ENCODE measurements at regions not wholly inside any gene's neighbourhood (a gene's known extent, or its start where the extent isn't known, plus 50 kb on each side); places are given as distances from the start of the nearest gene placed in this dataset.

DNA sequence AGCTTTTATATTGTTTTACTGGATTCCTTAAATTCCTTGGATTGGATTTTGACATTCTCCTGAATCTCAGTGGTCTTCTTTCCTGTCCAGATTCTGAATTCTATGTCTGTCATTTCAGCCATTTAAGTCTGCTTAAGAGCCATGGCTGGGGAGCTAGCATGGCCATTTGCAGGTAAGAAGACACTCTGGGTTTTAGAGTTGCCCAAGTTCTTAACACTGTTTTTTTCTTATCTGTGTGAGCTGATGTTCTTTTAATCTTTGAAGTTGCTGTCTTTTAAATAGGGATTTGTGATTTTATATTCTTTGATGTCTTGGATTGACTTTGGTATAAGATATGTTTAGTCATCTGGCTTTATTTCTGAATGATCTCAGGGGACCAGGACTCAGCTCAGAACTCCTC is 677.2 kb downstream of the CCDC85A start:
- ATAC-seq: no peak

DNA sequence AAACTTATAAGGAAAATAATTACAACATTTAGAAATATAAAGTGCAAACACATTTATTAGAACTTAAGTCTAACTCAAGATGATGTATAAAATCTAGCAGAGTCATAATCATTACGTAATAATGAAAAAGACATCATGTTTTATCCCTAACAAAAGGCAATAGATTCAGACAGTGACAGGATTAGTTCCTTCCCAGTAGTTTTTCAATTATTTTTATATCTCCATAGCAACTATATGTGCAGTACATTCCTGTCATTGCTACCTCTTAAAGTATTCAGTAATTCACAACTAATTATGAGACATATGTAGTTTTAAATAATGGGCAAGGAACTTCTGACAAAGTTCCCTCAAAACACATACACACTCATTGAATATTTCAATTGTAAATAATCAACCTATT is 687.9 kb downstream of the CCDC85A start:
- no peak for ATAC-seq
- Histone ChIP-seq H3K4me1 (no peaks in the 10 kb centered on the region), H3K27ac (no peak overlapping the region), H3K36me3 (no peaks in the 10 kb centered on the region), H3K4me3 (no peak overlapping the region), H3K9me3 (no peaks in the 10 kb centered on the region), H3K27me3 (no peaks in the 10 kb centered on the region)
- WGBS (ENCODE audit: insufficient coverage, low coverage, low lambda C conversion rate, missing lambda C conversion rate): 85% methylated on average over 1 of the region's 1 CpG
- DNase-seq: no peak
- intact Hi-C loops (cut with DNase I): no loop called here
- TF ChIP-seq, protein P1, sequence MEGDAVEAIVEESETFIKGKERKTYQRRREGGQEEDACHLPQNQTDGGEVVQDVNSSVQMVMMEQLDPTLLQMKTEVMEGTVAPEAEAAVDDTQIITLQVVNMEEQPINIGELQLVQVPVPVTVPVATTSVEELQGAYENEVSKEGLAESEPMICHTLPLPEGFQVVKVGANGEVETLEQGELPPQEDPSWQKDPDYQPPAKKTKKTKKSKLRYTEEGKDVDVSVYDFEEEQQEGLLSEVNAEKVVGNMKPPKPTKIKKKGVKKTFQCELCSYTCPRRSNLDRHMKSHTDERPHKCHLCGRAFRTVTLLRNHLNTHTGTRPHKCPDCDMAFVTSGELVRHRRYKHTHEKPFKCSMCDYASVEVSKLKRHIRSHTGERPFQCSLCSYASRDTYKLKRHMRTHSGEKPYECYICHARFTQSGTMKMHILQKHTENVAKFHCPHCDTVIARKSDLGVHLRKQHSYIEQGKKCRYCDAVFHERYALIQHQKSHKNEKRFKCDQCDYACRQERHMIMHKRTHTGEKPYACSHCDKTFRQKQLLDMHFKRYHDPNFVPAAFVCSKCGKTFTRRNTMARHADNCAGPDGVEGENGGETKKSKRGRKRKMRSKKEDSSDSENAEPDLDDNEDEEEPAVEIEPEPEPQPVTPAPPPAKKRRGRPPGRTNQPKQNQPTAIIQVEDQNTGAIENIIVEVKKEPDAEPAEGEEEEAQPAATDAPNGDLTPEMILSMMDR (IDR thresholded peaks at IDR 0.05): no peak
- TF ChIP-seq POLR2A (IDR thresholded peaks at IDR 0.05): no peak

More for the DNA sequence above, 677.2 kb downstream of the CCDC85A start:
- Histone ChIP-seq H3K27me3 (no peaks in the 10 kb centered on the region), H3K4me1 (no peaks in the 10 kb centered on the region), H3K36me3 (no peaks in the 10 kb centered on the region), H3K4me3 (no peak overlapping the region), H3K9me3 (no peaks in the 10 kb centered on the region), H3K27ac (no peak overlapping the region)
- TF ChIP-seq, protein P1 (IDR thresholded peaks at IDR 0.05): no peak
- no peak for DNase-seq
- intact Hi-C loops (cut with DNase I): no loop called here

DNA sequence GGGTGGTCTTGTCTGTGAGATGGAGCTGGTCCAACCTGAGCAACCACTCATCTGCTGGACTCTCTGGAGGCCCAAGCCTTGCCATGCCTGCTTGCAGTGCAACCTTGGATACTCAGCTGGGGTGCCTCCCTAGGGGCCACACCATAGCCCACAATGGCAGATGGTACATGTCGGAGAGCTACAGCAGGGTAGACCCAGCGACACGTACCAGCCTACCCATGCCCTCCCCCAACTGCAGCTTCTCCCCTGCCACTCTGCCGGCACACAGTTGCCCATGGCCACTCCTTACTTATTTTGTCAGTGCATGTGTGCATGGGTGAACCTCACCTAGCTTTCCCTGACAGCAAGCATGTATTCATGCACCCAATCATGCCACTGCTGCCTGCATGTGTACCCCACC is 690.9 kb downstream of the CCDC85A start:
- DNase-seq (no peak), ATAC-seq (peak in 1 of 4 donors; percentile 22)
- intact Hi-C loops (cut with DNase I): no loop called here
- Histone ChIP-seq H3K27me3 (no peaks in the 10 kb centered on the region), H3K4me3 (no peak overlapping the region), H3K4me1 (no peaks in the 10 kb centered on the region), H3K36me3 (no peaks in the 10 kb centered on the region), H3K9me3 (no peaks in the 10 kb centered on the region), H3K27ac (no peak overlapping the region)
- TF ChIP-seq, protein P1 (IDR thresholded peaks at IDR 0.05): no peak
- TF ChIP-seq POLR2A (IDR thresholded peaks at IDR 0.05): no peak
- WGBS (ENCODE audit: insufficient coverage, low coverage, low lambda C conversion rate, missing lambda C conversion rate): no CpG with 5 or more reads among the region's 4 CpGs

DNA sequence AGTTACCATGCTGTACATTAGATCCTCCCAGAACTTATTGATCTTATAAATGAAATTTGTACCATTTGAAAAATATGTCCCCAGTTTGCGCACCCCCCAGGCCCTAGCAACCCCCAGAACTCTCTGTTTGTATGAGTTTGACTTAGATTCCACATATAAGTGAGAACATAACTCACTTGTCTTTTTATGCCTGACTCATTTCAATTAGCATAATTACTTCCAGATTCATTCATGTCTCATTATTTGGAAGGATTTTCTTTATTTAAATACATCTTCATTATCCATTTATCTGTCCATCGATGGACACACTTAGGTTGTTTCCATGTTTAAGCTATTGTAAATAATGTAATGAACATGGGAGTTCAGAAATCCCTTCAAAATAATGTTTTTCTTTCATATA is 705.9 kb downstream of the CCDC85A start:
- no peaks in the 10 kb centered on the region for H3K27me3 ChIP-seq
- no peak overlapping the region for H3K4me3 ChIP-seq
- ATAC-seq (no peak), DNase-seq (no peak)
- no peak for TF ChIP-seq POLR2A (IDR thresholded peaks at IDR 0.05)
- TF ChIP-seq, protein P1 (IDR thresholded peaks at IDR 0.05): no peak
- H3K27ac ChIP-seq: no peak overlapping the region
- H3K9me3 ChIP-seq: no peaks in the 10 kb centered on the region
- H3K4me1 ChIP-seq: no peaks in the 10 kb centered on the region
- 66% methylated on average over 2 of the region's 2 CpGs for WGBS (ENCODE audit: insufficient coverage, low coverage, low lambda C conversion rate, missing lambda C conversion rate)
- intact Hi-C loops (cut with DNase I): no loop called here
- no peaks in the 10 kb centered on the region for H3K36me3 ChIP-seq

DNA sequence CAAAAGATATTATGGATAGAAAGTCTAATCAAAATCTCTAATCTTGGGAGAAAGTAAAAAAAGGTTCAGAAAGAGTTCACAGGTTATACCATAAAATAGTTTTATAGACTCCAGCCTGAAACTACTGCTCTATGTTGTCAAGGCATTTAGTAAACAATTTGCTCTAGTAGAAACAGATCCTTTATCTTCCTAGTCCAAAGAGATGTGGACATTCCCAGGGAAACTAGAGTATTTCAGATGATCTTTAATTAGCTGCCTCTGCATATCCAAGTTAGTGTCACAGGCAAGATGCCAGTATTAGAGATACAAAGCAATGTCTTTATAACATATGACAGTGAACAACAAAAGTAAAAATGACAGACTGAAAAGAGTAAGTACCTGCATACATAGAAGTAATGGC is 708.6 kb downstream of the CCDC85A start:
- no peak overlapping the region for H3K27ac ChIP-seq
- no peaks in the 10 kb centered on the region for H3K4me1 ChIP-seq
- intact Hi-C loops (cut with DNase I): no loop called here
- H3K9me3 ChIP-seq: no peaks in the 10 kb centered on the region
- ATAC-seq (no peak), DNase-seq (no peak)
- H3K36me3 ChIP-seq: no peaks in the 10 kb centered on the region
- no peak overlapping the region for H3K4me3 ChIP-seq
- H3K27me3 ChIP-seq: no peaks in the 10 kb centered on the region
- TF ChIP-seq, protein P1 (IDR thresholded peaks at IDR 0.05): no peak
- no peak for TF ChIP-seq POLR2A (IDR thresholded peaks at IDR 0.05)
